ENCODE measurements at regions not wholly inside any gene's neighbourhood (a gene's known extent, or its start where the extent isn't known, plus 50 kb on each side); places are given as distances from the start of the nearest gene placed in this dataset.

DNA sequence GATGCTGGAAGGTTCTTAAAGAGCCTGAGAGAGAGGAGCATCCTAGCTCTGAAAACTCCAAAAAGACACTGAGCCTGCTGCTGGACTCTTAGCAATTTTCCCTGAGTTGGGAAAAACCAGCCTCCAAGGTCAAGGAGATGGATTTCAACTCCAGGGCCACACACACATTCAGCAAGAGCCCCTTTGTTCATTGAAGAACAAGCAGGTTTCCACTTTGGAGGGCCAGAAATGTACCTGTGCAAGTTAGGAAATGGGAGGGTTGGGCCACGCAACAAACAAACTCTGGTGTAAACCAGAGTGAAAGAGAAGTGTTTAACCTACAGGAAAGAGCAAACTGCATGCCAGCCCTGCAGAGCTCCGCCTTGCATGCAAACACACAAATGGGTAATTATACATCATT, 264.8 kb upstream of the RPL38 start:
- TF ChIP-seq, protein P1, sequence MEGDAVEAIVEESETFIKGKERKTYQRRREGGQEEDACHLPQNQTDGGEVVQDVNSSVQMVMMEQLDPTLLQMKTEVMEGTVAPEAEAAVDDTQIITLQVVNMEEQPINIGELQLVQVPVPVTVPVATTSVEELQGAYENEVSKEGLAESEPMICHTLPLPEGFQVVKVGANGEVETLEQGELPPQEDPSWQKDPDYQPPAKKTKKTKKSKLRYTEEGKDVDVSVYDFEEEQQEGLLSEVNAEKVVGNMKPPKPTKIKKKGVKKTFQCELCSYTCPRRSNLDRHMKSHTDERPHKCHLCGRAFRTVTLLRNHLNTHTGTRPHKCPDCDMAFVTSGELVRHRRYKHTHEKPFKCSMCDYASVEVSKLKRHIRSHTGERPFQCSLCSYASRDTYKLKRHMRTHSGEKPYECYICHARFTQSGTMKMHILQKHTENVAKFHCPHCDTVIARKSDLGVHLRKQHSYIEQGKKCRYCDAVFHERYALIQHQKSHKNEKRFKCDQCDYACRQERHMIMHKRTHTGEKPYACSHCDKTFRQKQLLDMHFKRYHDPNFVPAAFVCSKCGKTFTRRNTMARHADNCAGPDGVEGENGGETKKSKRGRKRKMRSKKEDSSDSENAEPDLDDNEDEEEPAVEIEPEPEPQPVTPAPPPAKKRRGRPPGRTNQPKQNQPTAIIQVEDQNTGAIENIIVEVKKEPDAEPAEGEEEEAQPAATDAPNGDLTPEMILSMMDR (IDR thresholded peaks at IDR 0.05): no peak
- TF ChIP-seq TEAD1 (CRISPR knock-in tag; IDR thresholded peaks at IDR 0.05) (no peak), ZBTB21 (CRISPR knock-in tag; IDR thresholded peaks at IDR 0.05; ENCODE audit: borderline replicate concordance) (no peak), SMAD4 (CRISPR knock-in tag; IDR thresholded peaks at IDR 0.05) (no peak), TCF7 (CRISPR knock-in tag; IDR thresholded peaks at IDR 0.05; ENCODE audit: low read depth) (no peak), NR3C1 (CRISPR knock-in tag; conservative IDR thresholded peaks at IDR 0.05; ENCODE audit: low read depth) (no peak)
